ENCODE measurements at regions not wholly inside any gene's neighbourhood (a gene's known extent, or its start where the extent isn't known, plus 50 kb on each side); places are given as distances from the start of the nearest gene placed in this dataset.

GRCh38 chr6:88376768-88377387 lies 210.7 kb upstream of the CNR1 start:
- no peak for TF ChIP-seq CTCF (conservative IDR thresholded peaks at IDR 0.05)
- no peak for TF ChIP-seq EZH2 (IDR thresholded peaks at IDR 0.05; ENCODE audit: low read depth)
